ENCODE measurements at regions not wholly inside any gene's neighbourhood (a gene's known extent, or its start where the extent isn't known, plus 50 kb on each side); places are given as distances from the start of the nearest gene placed in this dataset.
"Not testable (repeated sequence)": the region's sequence is repeated elsewhere in the genome, so short reads cannot be mapped to it uniquely, and the experiment has no call there.

DNA sequence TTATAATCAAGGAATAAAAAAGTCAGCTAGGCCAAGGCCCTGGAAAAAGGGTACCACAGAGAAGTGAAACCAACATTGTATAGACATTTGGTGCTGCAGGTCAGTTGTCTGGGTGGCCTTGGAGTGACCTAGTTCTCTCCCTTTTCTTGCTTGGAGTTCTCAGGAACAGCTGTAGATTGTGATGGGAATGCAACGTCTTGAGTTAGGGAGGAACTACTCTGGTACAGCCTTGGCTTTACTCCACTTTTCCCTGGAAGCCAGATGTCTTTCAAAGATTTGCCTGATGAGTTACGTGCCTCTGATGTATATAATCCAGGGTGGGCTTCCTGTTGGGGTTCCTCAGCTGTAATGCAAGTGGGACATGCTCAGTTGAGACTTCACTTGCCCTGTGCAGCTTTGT is 694.7 kb downstream of the HTR1B start:
- Histone ChIP-seq H3K9me3 (ENCODE audit: low read depth, low read length, poor library complexity, severe bottlenecking) (peaks cover 11% of the 10 kb centered on the region), H3K27ac (ENCODE audit: low read depth, low read length, poor library complexity, severe bottlenecking) (no peak overlapping the region), H3K4me3 (ENCODE audit: low read depth, low read length, poor library complexity, severe bottlenecking) (no peak overlapping the region), H3K4me1 (ENCODE audit: insufficient read depth, low read length, poor library complexity, severe bottlenecking) (no peaks in the 10 kb centered on the region), H3K27me3 (replicated peaks; ENCODE audit: insufficient read depth, low read depth, low read length, poor library complexity) (no peaks in the 10 kb centered on the region), H3K36me3 (ENCODE audit: insufficient read depth, low read length, poor library complexity, severe bottlenecking) (no peaks in the 10 kb centered on the region)
- TF ChIP-seq EZH2 (IDR thresholded peaks at IDR 0.05; ENCODE audit: borderline replicate concordance, low read depth, low read length, poor library complexity, severe bottlenecking) = no peak
- TF ChIP-seq, protein P1, sequence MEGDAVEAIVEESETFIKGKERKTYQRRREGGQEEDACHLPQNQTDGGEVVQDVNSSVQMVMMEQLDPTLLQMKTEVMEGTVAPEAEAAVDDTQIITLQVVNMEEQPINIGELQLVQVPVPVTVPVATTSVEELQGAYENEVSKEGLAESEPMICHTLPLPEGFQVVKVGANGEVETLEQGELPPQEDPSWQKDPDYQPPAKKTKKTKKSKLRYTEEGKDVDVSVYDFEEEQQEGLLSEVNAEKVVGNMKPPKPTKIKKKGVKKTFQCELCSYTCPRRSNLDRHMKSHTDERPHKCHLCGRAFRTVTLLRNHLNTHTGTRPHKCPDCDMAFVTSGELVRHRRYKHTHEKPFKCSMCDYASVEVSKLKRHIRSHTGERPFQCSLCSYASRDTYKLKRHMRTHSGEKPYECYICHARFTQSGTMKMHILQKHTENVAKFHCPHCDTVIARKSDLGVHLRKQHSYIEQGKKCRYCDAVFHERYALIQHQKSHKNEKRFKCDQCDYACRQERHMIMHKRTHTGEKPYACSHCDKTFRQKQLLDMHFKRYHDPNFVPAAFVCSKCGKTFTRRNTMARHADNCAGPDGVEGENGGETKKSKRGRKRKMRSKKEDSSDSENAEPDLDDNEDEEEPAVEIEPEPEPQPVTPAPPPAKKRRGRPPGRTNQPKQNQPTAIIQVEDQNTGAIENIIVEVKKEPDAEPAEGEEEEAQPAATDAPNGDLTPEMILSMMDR (conservative IDR thresholded peaks at IDR 0.05; ENCODE audit: low read depth, low read length) = no peak
- BruUV-seq (replicated peaks) = no TSS peak
- ChIA-PET POLR2A (ENCODE audit: low non-redundant PET) (no interaction called here), CTCF (no interaction called here)
- DNase-seq (ENCODE audit: low spot score) = no peak
- intact Hi-C loops (cut with micrococcal nuclease; ENCODE audit: unreplicated experiment) = no loop called here

DNA sequence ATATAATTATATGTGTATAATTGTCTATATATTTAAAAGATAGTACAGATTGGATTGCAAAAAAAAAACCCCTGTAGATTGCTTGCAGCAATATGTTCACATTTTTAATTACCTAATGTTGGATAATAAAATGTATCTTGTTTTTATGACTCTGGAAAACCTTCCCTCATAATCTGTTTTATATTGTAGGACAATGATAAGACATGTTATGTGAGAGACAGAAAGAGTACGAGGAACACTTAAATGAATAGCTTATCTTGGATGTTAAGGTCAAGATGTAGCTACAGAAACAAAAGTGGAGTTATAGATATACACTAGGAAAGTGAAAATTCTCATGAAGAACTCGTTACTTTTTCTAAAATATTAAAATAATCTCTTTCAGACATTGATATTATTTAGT is 691.6 kb upstream of the IMPG1 start:
- no peak overlapping the region for H3K27ac ChIP-seq (ENCODE audit: low read depth, low read length, poor library complexity, severe bottlenecking)
- no peaks in the 10 kb centered on the region for H3K27me3 ChIP-seq (replicated peaks; ENCODE audit: insufficient read depth, low read depth, low read length, poor library complexity)
- peaks cover 12% of the 10 kb centered on the region for H3K9me3 ChIP-seq (ENCODE audit: low read depth, low read length, poor library complexity, severe bottlenecking)
- intact Hi-C loops (cut with micrococcal nuclease; ENCODE audit: unreplicated experiment) = no loop called here
- POLR2A ChIA-PET (ENCODE audit: low non-redundant PET) = no interaction called here
- DNase-seq (ENCODE audit: low spot score) = no peak
- no peak overlapping the region for H3K4me3 ChIP-seq (ENCODE audit: low read depth, low read length, poor library complexity, severe bottlenecking)
- no peaks in the 10 kb centered on the region for H3K36me3 ChIP-seq (ENCODE audit: insufficient read depth, low read length, poor library complexity, severe bottlenecking)
- CTCF ChIA-PET = no interaction called here
- BruUV-seq (replicated peaks) = no TSS peak
- no peaks in the 10 kb centered on the region for H3K4me1 ChIP-seq (ENCODE audit: insufficient read depth, low read length, poor library complexity, severe bottlenecking)
- no peak for TF ChIP-seq EZH2 (IDR thresholded peaks at IDR 0.05; ENCODE audit: borderline replicate concordance, low read depth, low read length, poor library complexity, severe bottlenecking)
- TF ChIP-seq, protein P1 (conservative IDR thresholded peaks at IDR 0.05; ENCODE audit: low read depth, low read length) = no peak

DNA sequence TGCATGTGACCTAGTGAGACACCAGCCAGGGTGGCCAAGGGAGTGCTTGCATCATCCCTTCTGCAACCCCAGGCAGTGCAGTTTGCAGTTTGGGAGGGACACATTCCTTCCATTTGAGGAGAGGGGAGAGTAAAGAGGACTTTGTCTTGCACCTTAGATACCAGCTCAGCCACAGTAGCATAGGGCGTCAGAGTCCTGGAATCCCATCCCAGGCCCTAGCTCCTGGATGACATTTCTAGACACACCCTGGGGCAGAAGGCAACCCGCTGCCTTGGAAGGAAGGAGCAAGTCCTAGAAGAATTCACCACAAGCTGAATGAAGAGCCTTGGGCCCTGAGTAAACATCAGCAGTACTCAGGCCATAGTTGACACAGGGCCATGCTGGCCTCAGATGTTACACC is 680.4 kb upstream of the IMPG1 start:
- intact Hi-C loops (cut with micrococcal nuclease; ENCODE audit: unreplicated experiment) = no loop called here

DNA sequence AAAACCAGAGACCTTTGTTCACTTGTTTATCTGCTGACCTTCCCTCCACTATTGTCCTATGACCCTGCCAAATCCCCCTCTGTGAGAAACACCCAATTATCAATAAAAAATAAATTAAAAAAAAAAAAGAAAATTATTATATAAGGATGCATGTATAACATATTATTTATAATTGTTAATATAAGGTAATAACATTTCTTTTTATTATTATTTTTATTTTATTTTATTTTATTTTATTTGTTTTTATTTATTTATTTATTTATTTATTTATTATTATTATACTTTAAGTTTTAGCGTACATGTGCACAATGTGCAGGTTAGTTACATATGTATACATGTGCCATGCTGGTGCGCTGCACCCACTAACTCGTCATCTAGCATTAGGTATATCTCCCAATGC is 672.9 kb upstream of the IMPG1 start:
- H3K9me3 ChIP-seq (ENCODE audit: low read depth, low read length, poor library complexity, severe bottlenecking); H3K27me3 ChIP-seq (replicated peaks; ENCODE audit: insufficient read depth, low read depth, low read length, poor library complexity); CTCF ChIA-PET; H3K4me1 ChIP-seq (ENCODE audit: insufficient read depth, low read length, poor library complexity, severe bottlenecking); POLR2A ChIA-PET (ENCODE audit: low non-redundant PET); H3K27ac ChIP-seq (ENCODE audit: low read depth, low read length, poor library complexity, severe bottlenecking); H3K36me3 ChIP-seq (ENCODE audit: insufficient read depth, low read length, poor library complexity, severe bottlenecking); intact Hi-C loops (cut with micrococcal nuclease; ENCODE audit: unreplicated experiment); BruUV-seq (replicated peaks); DNase-seq (ENCODE audit: low spot score); H3K4me3 ChIP-seq (ENCODE audit: low read depth, low read length, poor library complexity, severe bottlenecking): not testable (repeated sequence)

More for the DNA sequence above, 680.4 kb upstream of the IMPG1 start:
- Histone ChIP-seq H3K36me3 (ENCODE audit: insufficient read depth, low read length, poor library complexity, severe bottlenecking) (no peaks in the 10 kb centered on the region), H3K4me3 (ENCODE audit: low read depth, low read length, poor library complexity, severe bottlenecking) (no peak overlapping the region), H3K27ac (ENCODE audit: low read depth, low read length, poor library complexity, severe bottlenecking) (no peak overlapping the region), H3K9me3 (ENCODE audit: low read depth, low read length, poor library complexity, severe bottlenecking) (peaks cover 11% of the 10 kb centered on the region), H3K4me1 (ENCODE audit: insufficient read depth, low read length, poor library complexity, severe bottlenecking) (no peaks in the 10 kb centered on the region), H3K27me3 (replicated peaks; ENCODE audit: insufficient read depth, low read depth, low read length, poor library complexity) (no peaks in the 10 kb centered on the region)
- BruUV-seq (replicated peaks) = no TSS peak
- CTCF ChIA-PET = no interaction called here
- POLR2A ChIA-PET (ENCODE audit: low non-redundant PET) = no interaction called here
- TF ChIP-seq, protein P1 (conservative IDR thresholded peaks at IDR 0.05; ENCODE audit: low read depth, low read length) = no peak
- TF ChIP-seq EZH2 (IDR thresholded peaks at IDR 0.05; ENCODE audit: borderline replicate concordance, low read depth, low read length, poor library complexity, severe bottlenecking) = no peak
- DNase-seq (ENCODE audit: low spot score) = no peak

DNA sequence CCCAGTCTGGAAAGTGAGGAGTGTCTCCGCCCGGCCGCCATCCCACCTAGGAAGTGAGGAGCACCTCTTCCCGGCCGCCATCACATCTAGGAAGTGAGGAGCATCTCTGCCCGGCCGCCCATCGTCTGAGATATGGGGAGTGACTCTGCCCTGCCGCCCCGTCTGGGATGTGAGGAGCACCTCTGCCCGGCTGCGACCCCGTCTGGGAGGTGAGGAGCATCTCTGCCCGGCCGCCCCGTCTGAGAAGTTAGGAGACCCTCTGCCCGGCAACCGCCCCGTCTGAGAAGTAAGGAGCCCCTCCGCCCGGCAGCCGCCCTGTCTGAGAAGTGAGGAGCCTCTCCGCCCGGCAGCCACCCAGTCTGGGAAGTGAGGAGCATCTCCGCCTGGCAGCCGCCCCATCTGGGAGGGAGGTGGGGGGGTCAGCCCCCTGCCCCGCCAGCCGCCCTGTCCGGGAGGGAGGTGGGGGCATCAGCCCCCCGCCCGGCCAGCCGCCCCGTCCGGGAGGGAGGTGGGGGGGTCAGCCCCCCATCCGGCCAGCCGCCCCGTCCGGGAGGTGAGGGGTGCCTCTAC is 671.8 kb upstream of the IMPG1 start:
- H3K4me3 ChIP-seq (ENCODE audit: low read depth, low read length, poor library complexity, severe bottlenecking); H3K27me3 ChIP-seq (replicated peaks; ENCODE audit: insufficient read depth, low read depth, low read length, poor library complexity); H3K4me1 ChIP-seq (ENCODE audit: insufficient read depth, low read length, poor library complexity, severe bottlenecking); H3K9me3 ChIP-seq (ENCODE audit: low read depth, low read length, poor library complexity, severe bottlenecking); POLR2A ChIA-PET (ENCODE audit: low non-redundant PET); H3K27ac ChIP-seq (ENCODE audit: low read depth, low read length, poor library complexity, severe bottlenecking); intact Hi-C loops (cut with micrococcal nuclease; ENCODE audit: unreplicated experiment); BruUV-seq (replicated peaks); H3K36me3 ChIP-seq (ENCODE audit: insufficient read depth, low read length, poor library complexity, severe bottlenecking); CTCF ChIA-PET; DNase-seq (ENCODE audit: low spot score): not testable (repeated sequence)

Measured in A673 (cell line).